B cell (primary cell): ENCODE measurements at regions not wholly inside any gene's neighbourhood (a gene's known extent, or its start where the extent isn't known, plus 50 kb on each side); places are given as distances from the start of the nearest gene placed in this dataset.

Experiments
- ATAC-seq: fragments of 200-7000 bp; cut with Tn5 transposase; one replicate; pipeline ENCODE4 v1.10.0; 2021; ENCODE audit warnings: low read depth, mild to moderate bottlenecking, moderate number of reproducible peaks, moderate library complexity
- CTCF ChIA-PET: fragments of 350-600 bp; sonication (Branson Sonifier 250); formaldehyde crosslinking; loops from one replicate; lab custom pipeline; 2021; ENCODE audit warnings: antibody characterized with exemption, inconsistent platforms; lab: Charles Lee
- POLR2A ChIA-PET: fragments of 350-600 bp; sonication (Branson Sonifier 250); formaldehyde crosslinking; loops from one replicate; lab custom pipeline; 2021; ENCODE audit warnings: antibody characterized with exemption; lab: Charles Lee
- DNase-seq: peaks from one replicate; pipeline ENCODE4 v3.0.0; 2013
- H2AFZ ChIP-seq: 2 replicates; pipeline ENCODE4 v1.6.1; 2012; ENCODE audit warnings: mild to moderate bottlenecking, low read depth, low read length; ENCODE audit not compliant: insufficient read depth, poor library complexity, severe bottlenecking
- H3K27ac ChIP-seq, 2 donors: 1 replicate in 1 of 2; 2 replicates in 1 of 2; pipeline ENCODE4 v1.5.1; 2012 to 2013; ENCODE audit warnings: low read length in 2 of 2, mild to moderate bottlenecking in 2 of 2, moderate library complexity in 1 of 2
- H3K27me3 ChIP-seq, 4 experiments: fragments of 200-600 bp in 1 of 4; sonication (generic) in 1 of 4; replicated peaks in 1 of 4; 1 replicate in 2 of 4; 2 replicates in 2 of 4; pipeline versions ENCODE4 v1.6.1 to v1.7.0; 2013 to 2016; ENCODE audit warnings: low read length in 3 of 4, mild to moderate bottlenecking in 2 of 4, mixed read lengths in 1 of 4, moderate library complexity in 1 of 4; ENCODE audit not compliant: insufficient read depth in 4 of 4, control insufficient read depth in 3 of 4; ENCODE audit errors: control extremely low read depth in 1 of 4
- H3K36me3 ChIP-seq, 2 experiments: replicated peaks in 1 of 2; 1 replicate in 1 of 2; 2 replicates in 1 of 2; pipeline versions ENCODE4 v1.6.1 to v1.7.1; 2013; ENCODE audit warnings: low read length in 1 of 2; ENCODE audit not compliant: insufficient read depth in 2 of 2, control insufficient read depth in 1 of 2; ENCODE audit errors: control extremely low read depth in 1 of 2, extremely low read depth in 1 of 2
- H3K4me1 ChIP-seq, 2 donors: fragments of 200-600 bp in 1 of 2; sonication (generic) in 1 of 2; 1 replicate in 1 of 2; 2 replicates in 1 of 2; pipeline versions ENCODE4 v1.5.1 to v1.6.1; 2013 to 2017; ENCODE audit warnings: low read length in 2 of 2; ENCODE audit not compliant: control insufficient read depth in 2 of 2, insufficient read depth in 2 of 2
- H3K4me2 ChIP-seq: replicated peaks from 2 replicates; pipeline ENCODE3; 2012; ENCODE audit warnings: mild to moderate bottlenecking, low read depth, low read length; ENCODE audit not compliant: poor library complexity, severe bottlenecking
- H3K4me3 ChIP-seq, 5 experiments: fragments of 200-600 bp in 1 of 5; sonication (generic) in 1 of 5; 1 replicate in 3 of 5; 2 replicates in 2 of 5; pipeline versions ENCODE4 v1.5.1 to v1.7.0; 2011 to 2016; ENCODE audit warnings: low read length in 4 of 5, mild to moderate bottlenecking in 4 of 5, low read depth in 2 of 5, control low read depth in 1 of 5, moderate library complexity in 1 of 5; ENCODE audit not compliant: insufficient read depth in 1 of 5; ENCODE audit errors: control extremely low read depth in 1 of 5, extremely low read depth in 1 of 5
- H3K79me2 ChIP-seq: fragments of 200-600 bp; sonication (generic); one replicate; pipeline ENCODE4 v1.6.0; 2016; ENCODE audit warnings: low read length; ENCODE audit not compliant: control insufficient read depth, insufficient read depth
- H3K9ac ChIP-seq: fragments of 200-600 bp; sonication (generic); 2 replicates; pipeline ENCODE4 v1.6.1; 2017; ENCODE audit warnings: mild to moderate bottlenecking, low read length, moderate library complexity
- H3K9me3 ChIP-seq, 3 donors: one replicate each; pipeline versions ENCODE4 v1.6.1 to v1.7.1; 2013; ENCODE audit warnings: low read length in 2 of 3; ENCODE audit not compliant: control insufficient read depth in 2 of 3, insufficient read depth in 1 of 3; ENCODE audit errors: control extremely low read depth in 1 of 3
- H4K20me1 ChIP-seq: 2 replicates; pipeline ENCODE4 v1.6.0; 2012; ENCODE audit warnings: mild to moderate bottlenecking, low read length; ENCODE audit not compliant: insufficient read depth, control insufficient read depth, poor library complexity, severe bottlenecking
- H3K27ac Mint-ChIP-seq: one replicate; pipeline ENCODE4 v1.8.0; 2021; ENCODE audit warnings: mixed read lengths
- H3K27me3 Mint-ChIP-seq: one replicate; pipeline ENCODE4 v1.8.0; 2021; ENCODE audit warnings: mixed read lengths
- H3K4me1 Mint-ChIP-seq: one replicate; pipeline ENCODE4 v1.8.0; 2021; ENCODE audit warnings: mixed read lengths
- H3K4me3 Mint-ChIP-seq: one replicate; pipeline ENCODE4 v1.8.0; 2021; ENCODE audit warnings: mixed read lengths
- H3K9me3 Mint-ChIP-seq: one replicate; pipeline ENCODE4 v1.8.0; 2022; ENCODE audit warnings: mixed read lengths; ENCODE audit not compliant: insufficient read depth
- EZH2 ChIP-seq: IDR thresholded peaks from 2 replicates; pipeline ENCODE4 v1.6.1; 2012; ENCODE audit warnings: borderline replicate concordance, low read depth, mild to moderate bottlenecking, moderate library complexity, low read length; ENCODE audit not compliant: insufficient read depth, poor library complexity, severe bottlenecking
- WGBS: methylation state at CpG from one replicate; pipeline ENCODE4 v1.1.5; 2013; ENCODE audit warnings: missing lambda C conversion rate; ENCODE audit not compliant: insufficient coverage; 5-methylcytosine and 5-hydroxymethylcytosine counted together
- intact Hi-C: fragments of 100-400 bp; cut with micrococcal nuclease; formaldehyde crosslinking; loops from one replicate; pipeline ENCODE4 v1.10.0; 2022
- TF ChIP-seq, protein P1 (sequence below): fragments of 200-600 bp; IDR thresholded peaks from one replicate; pipeline ENCODE4 v1.8.0; 2022; ENCODE audit warnings: antibody characterized with exemption, mild to moderate bottlenecking

DNA sequence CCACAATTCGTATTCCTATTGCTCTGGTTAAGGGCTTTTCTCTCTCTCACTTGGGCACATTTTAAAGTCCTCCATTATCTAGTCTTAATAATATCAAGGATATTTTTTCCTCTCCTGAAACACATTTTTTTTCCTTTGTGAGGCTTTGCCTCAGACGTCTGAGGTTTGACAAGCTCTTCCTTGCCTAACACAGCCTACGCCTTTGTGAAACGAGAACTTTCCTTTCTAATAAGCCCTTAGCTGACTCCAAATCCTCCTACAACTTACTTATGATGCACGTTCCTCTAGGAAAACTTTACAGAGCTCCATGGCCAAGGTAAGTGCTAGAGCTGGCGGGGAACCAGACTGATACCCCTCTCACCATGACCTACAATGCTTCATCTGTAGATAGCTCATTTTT is 841.5 kb downstream of the SOCS6 start:
- Mint-ChIP-seq H3K4me1 (no peaks in the 10 kb centered on the region), H3K27ac (no peak overlapping the region), H3K27me3 (no peaks in the 10 kb centered on the region), H3K9me3 (peaks cover 5% of the 10 kb centered on the region), H3K4me3 (no peak overlapping the region)
- H3K4me2 ChIP-seq: no peak overlapping the region
- no peaks in the 10 kb centered on the region for H3K4me1 ChIP-seq
- H3K27me3 ChIP-seq: no peaks in the 10 kb centered on the region
- H2AFZ ChIP-seq: no peak overlapping the region
- H3K9me3 ChIP-seq: peaks cover 0 to 6% (median 1%) of the 10 kb centered on the region in 3 donors
- intact Hi-C loops: no loop called here
- no peak for ATAC-seq
- TF ChIP-seq EZH2: no peak
- TF ChIP-seq, protein P1, sequence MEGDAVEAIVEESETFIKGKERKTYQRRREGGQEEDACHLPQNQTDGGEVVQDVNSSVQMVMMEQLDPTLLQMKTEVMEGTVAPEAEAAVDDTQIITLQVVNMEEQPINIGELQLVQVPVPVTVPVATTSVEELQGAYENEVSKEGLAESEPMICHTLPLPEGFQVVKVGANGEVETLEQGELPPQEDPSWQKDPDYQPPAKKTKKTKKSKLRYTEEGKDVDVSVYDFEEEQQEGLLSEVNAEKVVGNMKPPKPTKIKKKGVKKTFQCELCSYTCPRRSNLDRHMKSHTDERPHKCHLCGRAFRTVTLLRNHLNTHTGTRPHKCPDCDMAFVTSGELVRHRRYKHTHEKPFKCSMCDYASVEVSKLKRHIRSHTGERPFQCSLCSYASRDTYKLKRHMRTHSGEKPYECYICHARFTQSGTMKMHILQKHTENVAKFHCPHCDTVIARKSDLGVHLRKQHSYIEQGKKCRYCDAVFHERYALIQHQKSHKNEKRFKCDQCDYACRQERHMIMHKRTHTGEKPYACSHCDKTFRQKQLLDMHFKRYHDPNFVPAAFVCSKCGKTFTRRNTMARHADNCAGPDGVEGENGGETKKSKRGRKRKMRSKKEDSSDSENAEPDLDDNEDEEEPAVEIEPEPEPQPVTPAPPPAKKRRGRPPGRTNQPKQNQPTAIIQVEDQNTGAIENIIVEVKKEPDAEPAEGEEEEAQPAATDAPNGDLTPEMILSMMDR: no peak
- H3K9ac ChIP-seq: no peak overlapping the region
- no peak overlapping the region for H3K4me3 ChIP-seq
- ChIA-PET CTCF (interaction anchor here (0.7 kb wide), 1 partner anchor 93 kb away, joined by 3 read pairs; no protein-coding TSS in a partner anchor), POLR2A (no interaction called here)
- H4K20me1 ChIP-seq: no peaks in the 10 kb centered on the region
- no peaks in the 10 kb centered on the region for H3K36me3 ChIP-seq
- 84% methylated on average over 5 of the region's 6 CpGs for WGBS
- no peak for DNase-seq
- no peaks in the 10 kb centered on the region for H3K79me2 ChIP-seq
- no peak overlapping the region for H3K27ac ChIP-seq

DNA sequence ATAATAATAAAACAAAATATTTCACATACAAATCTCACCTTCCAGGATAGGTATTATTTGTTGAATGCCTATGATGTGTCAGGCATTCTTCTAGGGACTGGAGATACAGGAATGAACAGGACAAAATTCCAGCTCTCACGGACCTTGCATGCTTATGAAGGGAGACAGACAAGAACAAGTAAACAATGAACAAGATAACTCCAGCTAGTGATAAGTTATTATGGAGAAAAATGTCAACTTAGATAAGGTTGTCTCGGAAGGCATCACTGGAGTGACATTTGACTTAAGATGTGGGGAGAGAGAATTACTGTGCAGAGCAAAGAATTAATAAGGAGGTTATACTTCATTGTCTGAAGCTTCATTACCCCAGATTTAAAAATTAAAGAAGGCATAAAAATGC is 836.7 kb downstream of the SOCS6 start:
- Histone ChIP-seq H3K9me3 (peaks cover 0 to 1% (median 0%) of the 10 kb centered on the region in 3 donors), H3K4me1 (no peaks in the 10 kb centered on the region), H3K4me2 (no peak overlapping the region), H3K4me3 (no peak overlapping the region), H2AFZ (no peak overlapping the region), H3K79me2 (no peaks in the 10 kb centered on the region), H3K27ac (no peak overlapping the region), H3K27me3 (no peaks in the 10 kb centered on the region), H3K9ac (no peak overlapping the region), H3K36me3 (no peaks in the 10 kb centered on the region), H4K20me1 (no peaks in the 10 kb centered on the region)
- ChIA-PET POLR2A (no interaction called here), CTCF (no interaction called here)
- Mint-ChIP-seq H3K4me3 (no peak overlapping the region), H3K27ac (no peak overlapping the region), H3K9me3 (peaks cover 10% of the 10 kb centered on the region), H3K27me3 (no peaks in the 10 kb centered on the region), H3K4me1 (no peaks in the 10 kb centered on the region)
- WGBS: 80% methylated on average over 1 of the region's 2 CpGs
- TF ChIP-seq, protein P1: no peak
- TF ChIP-seq EZH2: no peak
- intact Hi-C loops: no loop called here
- no peak for ATAC-seq
- no peak for DNase-seq
